ENCODE measurements at regions not wholly inside any gene's neighbourhood (a gene's known extent, or its start where the extent isn't known, plus 50 kb on each side); places are given as distances from the start of the nearest gene placed in this dataset.

DNA sequence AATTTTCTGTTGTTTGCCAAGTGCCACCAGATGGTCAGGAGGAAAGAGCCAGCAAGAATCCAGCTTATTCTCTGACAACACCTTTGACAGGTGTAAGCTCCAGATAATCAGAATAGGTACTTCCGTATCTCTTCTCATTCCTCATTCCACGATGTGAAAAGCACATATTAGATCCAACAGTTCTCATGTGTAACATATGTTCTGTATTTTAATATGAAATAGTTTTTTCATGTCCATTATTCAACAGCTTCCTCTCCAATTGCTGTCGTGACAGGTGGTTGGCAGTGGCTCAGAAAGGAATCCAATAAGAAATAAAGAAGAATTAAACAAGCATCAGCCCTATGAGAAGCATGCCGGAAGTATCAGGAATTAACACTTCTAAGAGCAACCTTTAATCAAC lies 1624.7 kb downstream of the MRPL39 start (continued):
- TF ChIP-seq, protein P1, sequence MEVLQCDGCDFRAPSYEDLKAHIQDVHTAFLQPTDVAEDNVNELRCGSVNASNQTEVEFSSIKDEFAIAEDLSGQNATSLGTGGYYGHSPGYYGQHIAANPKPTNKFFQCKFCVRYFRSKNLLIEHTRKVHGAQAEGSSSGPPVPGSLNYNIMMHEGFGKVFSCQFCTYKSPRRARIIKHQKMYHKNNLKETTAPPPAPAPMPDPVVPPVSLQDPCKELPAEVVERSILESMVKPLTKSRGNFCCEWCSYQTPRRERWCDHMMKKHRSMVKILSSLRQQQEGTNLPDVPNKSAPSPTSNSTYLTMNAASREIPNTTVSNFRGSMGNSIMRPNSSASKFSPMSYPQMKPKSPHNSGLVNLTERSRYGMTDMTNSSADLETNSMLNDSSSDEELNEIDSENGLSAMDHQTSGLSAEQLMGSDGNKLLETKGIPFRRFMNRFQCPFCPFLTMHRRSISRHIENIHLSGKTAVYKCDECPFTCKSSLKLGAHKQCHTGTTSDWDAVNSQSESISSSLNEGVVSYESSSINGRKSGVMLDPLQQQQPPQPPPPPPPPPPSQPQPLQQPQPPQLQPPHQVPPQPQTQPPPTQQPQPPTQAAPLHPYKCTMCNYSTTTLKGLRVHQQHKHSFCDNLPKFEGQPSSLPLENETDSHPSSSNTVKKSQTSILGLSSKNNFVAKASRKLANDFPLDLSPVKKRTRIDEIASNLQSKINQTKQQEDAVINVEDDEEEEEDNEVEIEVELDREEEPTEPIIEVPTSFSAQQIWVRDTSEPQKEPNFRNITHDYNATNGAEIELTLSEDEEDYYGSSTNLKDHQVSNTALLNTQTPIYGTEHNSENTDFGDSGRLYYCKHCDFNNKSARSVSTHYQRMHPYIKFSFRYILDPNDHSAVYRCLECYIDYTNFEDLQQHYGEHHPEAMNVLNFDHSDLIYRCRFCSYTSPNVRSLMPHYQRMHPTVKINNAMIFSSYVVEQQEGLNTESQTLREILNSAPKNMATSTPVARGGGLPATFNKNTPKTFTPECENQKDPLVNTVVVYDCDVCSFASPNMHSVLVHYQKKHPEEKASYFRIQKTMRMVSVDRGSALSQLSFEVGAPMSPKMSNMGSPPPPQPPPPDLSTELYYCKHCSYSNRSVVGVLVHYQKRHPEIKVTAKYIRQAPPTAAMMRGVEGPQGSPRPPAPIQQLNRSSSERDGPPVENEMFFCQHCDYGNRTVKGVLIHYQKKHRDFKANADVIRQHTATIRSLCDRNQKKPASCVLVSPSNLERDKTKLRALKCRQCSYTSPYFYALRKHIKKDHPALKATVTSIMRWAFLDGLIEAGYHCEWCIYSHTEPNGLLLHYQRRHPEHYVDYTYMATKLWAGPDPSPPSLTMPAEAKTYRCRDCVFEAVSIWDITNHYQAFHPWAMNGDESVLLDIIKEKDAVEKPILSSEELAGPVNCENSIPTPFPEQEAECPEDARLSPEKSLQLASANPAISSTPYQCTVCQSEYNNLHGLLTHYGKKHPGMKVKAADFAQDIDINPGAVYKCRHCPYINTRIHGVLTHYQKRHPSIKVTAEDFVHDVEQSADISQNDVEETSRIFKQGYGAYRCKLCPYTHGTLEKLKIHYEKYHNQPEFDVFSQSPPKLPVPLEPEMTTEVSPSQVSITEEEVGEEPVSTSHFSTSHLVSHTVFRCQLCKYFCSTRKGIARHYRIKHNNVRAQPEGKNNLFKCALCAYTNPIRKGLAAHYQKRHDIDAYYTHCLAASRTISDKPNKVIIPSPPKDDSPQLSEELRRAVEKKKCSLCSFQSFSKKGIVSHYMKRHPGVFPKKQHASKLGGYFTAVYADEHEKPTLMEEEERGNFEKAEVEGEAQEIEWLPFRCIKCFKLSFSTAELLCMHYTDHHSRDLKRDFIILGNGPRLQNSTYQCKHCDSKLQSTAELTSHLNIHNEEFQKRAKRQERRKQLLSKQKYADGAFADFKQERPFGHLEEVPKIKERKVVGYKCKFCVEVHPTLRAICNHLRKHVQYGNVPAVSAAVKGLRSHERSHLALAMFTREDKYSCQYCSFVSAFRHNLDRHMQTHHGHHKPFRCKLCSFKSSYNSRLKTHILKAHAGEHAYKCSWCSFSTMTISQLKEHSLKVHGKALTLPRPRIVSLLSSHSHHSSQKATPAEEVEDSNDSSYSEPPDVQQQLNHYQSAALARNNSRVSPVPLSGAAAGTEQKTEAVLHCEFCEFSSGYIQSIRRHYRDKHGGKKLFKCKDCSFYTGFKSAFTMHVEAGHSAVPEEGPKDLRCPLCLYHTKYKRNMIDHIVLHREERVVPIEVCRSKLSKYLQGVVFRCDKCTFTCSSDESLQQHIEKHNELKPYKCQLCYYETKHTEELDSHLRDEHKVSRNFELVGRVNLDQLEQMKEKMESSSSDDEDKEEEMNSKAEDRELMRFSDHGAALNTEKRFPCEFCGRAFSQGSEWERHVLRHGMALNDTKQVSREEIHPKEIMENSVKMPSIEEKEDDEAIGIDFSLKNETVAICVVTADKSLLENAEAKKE (CRISPR knock-in tag; IDR thresholded peaks at IDR 0.05), result no peak
- TF ChIP-seq POLR2AphosphoS5 (IDR thresholded peaks at IDR 0.05; ENCODE audit: low read depth) (no peak), NANOG (IDR thresholded peaks at IDR 0.05; ENCODE audit: borderline replicate concordance) (no peak), JUNB (IDR thresholded peaks at IDR 0.05; ENCODE audit: unreplicated experiment) (no peak), EZH2phosphoT487 (IDR thresholded peaks at IDR 0.05; ENCODE audit: unreplicated experiment) (no peak), EZH2 (IDR thresholded peaks at IDR 0.05; ENCODE audit: low read depth, unreplicated experiment) (no peak), ZNF331 (CRISPR knock-in tag; IDR thresholded peaks at IDR 0.05; ENCODE audit: low read depth) (no peak), ZNF114 (CRISPR knock-in tag; IDR thresholded peaks at IDR 0.05) (no peak), CREB1 (CRISPR knock-in tag; IDR thresholded peaks at IDR 0.05; ENCODE audit: low read depth) (no peak), STAT1 (IDR thresholded peaks at IDR 0.05; ENCODE audit: unreplicated experiment) (no peak)
- TF ChIP-seq, protein P2, sequence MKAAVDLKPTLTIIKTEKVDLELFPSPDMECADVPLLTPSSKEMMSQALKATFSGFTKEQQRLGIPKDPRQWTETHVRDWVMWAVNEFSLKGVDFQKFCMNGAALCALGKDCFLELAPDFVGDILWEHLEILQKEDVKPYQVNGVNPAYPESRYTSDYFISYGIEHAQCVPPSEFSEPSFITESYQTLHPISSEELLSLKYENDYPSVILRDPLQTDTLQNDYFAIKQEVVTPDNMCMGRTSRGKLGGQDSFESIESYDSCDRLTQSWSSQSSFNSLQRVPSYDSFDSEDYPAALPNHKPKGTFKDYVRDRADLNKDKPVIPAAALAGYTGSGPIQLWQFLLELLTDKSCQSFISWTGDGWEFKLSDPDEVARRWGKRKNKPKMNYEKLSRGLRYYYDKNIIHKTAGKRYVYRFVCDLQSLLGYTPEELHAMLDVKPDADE (IDR thresholded peaks at IDR 0.05), result no peak
- TF ChIP-seq, protein P3, sequence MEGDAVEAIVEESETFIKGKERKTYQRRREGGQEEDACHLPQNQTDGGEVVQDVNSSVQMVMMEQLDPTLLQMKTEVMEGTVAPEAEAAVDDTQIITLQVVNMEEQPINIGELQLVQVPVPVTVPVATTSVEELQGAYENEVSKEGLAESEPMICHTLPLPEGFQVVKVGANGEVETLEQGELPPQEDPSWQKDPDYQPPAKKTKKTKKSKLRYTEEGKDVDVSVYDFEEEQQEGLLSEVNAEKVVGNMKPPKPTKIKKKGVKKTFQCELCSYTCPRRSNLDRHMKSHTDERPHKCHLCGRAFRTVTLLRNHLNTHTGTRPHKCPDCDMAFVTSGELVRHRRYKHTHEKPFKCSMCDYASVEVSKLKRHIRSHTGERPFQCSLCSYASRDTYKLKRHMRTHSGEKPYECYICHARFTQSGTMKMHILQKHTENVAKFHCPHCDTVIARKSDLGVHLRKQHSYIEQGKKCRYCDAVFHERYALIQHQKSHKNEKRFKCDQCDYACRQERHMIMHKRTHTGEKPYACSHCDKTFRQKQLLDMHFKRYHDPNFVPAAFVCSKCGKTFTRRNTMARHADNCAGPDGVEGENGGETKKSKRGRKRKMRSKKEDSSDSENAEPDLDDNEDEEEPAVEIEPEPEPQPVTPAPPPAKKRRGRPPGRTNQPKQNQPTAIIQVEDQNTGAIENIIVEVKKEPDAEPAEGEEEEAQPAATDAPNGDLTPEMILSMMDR (conservative IDR thresholded peaks at IDR 0.05; ENCODE audit: low read depth in 2 of 2), result no peak

All from GM23338 (cell line).